ENCODE measurements at regions not wholly inside any gene's neighbourhood (a gene's known extent, or its start where the extent isn't known, plus 50 kb on each side); places are given as distances from the start of the nearest gene placed in this dataset.

DNA sequence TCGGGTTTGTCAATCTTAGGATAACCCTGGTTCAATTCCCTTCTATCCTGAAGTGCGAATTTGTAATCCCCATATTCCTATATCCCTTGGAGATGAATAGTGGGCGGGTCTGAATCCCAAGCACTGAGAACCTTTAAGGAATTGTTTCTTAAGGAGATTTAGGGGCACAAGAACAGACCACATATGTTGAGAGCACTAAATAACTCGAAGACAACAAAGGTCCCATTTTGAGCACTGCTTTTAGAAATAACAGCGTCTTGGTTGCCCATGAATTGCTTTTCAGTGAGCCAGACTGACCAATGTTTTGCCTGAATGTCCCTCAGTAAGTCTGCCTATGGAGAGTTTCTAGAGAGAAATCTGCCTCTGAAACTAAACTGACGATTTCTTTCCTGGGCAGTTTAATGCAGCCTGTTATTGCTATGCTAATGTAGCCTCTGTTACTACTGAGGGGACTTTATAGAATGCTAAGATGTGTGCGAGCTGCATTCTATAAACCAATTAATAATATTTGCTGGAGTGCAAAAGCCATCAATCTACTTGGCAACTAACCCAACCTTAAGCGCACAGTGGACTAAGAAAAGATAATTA is 445.0 kb upstream of the DMAC1 start:
- H3K4me1 ChIP-seq (ENCODE audit: insufficient read depth, low read length), result no peaks in the 10 kb centered on the region
- TF ChIP-seq, protein P1, sequence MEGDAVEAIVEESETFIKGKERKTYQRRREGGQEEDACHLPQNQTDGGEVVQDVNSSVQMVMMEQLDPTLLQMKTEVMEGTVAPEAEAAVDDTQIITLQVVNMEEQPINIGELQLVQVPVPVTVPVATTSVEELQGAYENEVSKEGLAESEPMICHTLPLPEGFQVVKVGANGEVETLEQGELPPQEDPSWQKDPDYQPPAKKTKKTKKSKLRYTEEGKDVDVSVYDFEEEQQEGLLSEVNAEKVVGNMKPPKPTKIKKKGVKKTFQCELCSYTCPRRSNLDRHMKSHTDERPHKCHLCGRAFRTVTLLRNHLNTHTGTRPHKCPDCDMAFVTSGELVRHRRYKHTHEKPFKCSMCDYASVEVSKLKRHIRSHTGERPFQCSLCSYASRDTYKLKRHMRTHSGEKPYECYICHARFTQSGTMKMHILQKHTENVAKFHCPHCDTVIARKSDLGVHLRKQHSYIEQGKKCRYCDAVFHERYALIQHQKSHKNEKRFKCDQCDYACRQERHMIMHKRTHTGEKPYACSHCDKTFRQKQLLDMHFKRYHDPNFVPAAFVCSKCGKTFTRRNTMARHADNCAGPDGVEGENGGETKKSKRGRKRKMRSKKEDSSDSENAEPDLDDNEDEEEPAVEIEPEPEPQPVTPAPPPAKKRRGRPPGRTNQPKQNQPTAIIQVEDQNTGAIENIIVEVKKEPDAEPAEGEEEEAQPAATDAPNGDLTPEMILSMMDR (conservative IDR thresholded peaks at IDR 0.05), result no peak
- no peak overlapping the region for H3K9ac ChIP-seq (ENCODE audit: extremely low read depth, insufficient read length, low read length)
- no peak overlapping the region for H4K8ac ChIP-seq (replicated peaks; ENCODE audit: insufficient read length, low read depth, low read length)
- no peaks in the 10 kb centered on the region for H3K79me2 ChIP-seq (ENCODE audit: insufficient read depth, low read length)
- H2BK5ac ChIP-seq (ENCODE audit: insufficient read length, low read length), result no peak overlapping the region
- H3K4me2 ChIP-seq (ENCODE audit: insufficient read depth, insufficient read length, low read length), result no peak overlapping the region
- H2AFZ ChIP-seq (ENCODE audit: low read length), result no peak overlapping the region
- H3K4ac ChIP-seq (ENCODE audit: low read depth, low read length), result no peak overlapping the region
- peaks cover 2 to 7% of the 10 kb centered on the region in 2 experiments; a peak in 3 of 4 replicates for H3K4me1 Mint-ChIP-seq
- no peaks in the 10 kb centered on the region for H3K9me3 Mint-ChIP-seq
- no peaks in the 10 kb centered on the region for H3K9me3 ChIP-seq (ENCODE audit: control insufficient read depth, low read depth, low read length)
- H3K27ac ChIP-seq (ENCODE audit: insufficient read length, low read depth, low read length), result no peak overlapping the region
- no peak overlapping the region for H2BK20ac ChIP-seq (ENCODE audit: low read depth, low read length, poor library complexity, severe bottlenecking)
- H4K91ac ChIP-seq (ENCODE audit: insufficient read length, low read depth, low read length), result no peak overlapping the region
- no peak overlapping the region for H2BK12ac ChIP-seq (ENCODE audit: insufficient read length, low read depth, low read length)
- H3K27ac Mint-ChIP-seq, result no peak overlapping the region; a peak in 1 of 7 replicates
- H2BK120ac ChIP-seq (ENCODE audit: low read depth, low read length, poor library complexity, severe bottlenecking), result no peak overlapping the region
- no peaks in the 10 kb centered on the region for H3K36me3 Mint-ChIP-seq (ENCODE audit: insufficient read depth in 1 of 3, low read depth in 3 of 3)
- no peaks in the 10 kb centered on the region for H3K23me2 ChIP-seq (ENCODE audit: insufficient read length, low read depth, low read length, poor library complexity, severe bottlenecking)
- H3T11ph ChIP-seq (ENCODE audit: low read length), result no peak overlapping the region
- H3K18ac ChIP-seq (ENCODE audit: insufficient read length, low read depth, low read length), result no peak overlapping the region
- no peaks in the 10 kb centered on the region for H4K20me1 ChIP-seq (ENCODE audit: control insufficient read depth, insufficient read depth, insufficient read length)
- H3K56ac ChIP-seq (ENCODE audit: insufficient read length, low read depth, low read length), result no peak overlapping the region
- no CpG with 5 or more reads among the region's 8 CpGs for WGBS (ENCODE audit: extremely low coverage, insufficient read length, low lambda C conversion rate)
- no peaks in the 10 kb centered on the region for H3K79me1 ChIP-seq (ENCODE audit: insufficient read depth, low read depth, low read length, poor library complexity, severe bottlenecking)
- no peak overlapping the region for H3K4me3 Mint-ChIP-seq
- no peak overlapping the region for H3K23ac ChIP-seq (ENCODE audit: insufficient read length, low read depth, low read length)
- H3K14ac ChIP-seq (ENCODE audit: insufficient read depth, low read length), result no peak overlapping the region
- no peak for DNase-seq
- H4K5ac ChIP-seq (ENCODE audit: insufficient read length, low read depth, low read length), result no peak overlapping the region
- no peaks in the 10 kb centered on the region; the same call in 1 of the 2 replicates for H3K27me3 Mint-ChIP-seq (ENCODE audit: low read depth)
- H3K27me3 ChIP-seq (ENCODE audit: insufficient read depth, low read length), result no peaks in the 10 kb centered on the region
- no peak overlapping the region for H2BK15ac ChIP-seq (ENCODE audit: low read depth, low read length)
- no peak overlapping the region for H2AK5ac ChIP-seq (ENCODE audit: insufficient read length, low read length)

Measured in H9 (cell line).